Ishikawa (cell line): ENCODE measurements at regions not wholly inside any gene's neighbourhood (a gene's known extent, or its start where the extent isn't known, plus 50 kb on each side); places are given as distances from the start of the nearest gene placed in this dataset.

Experiments used
- CEBPB ChIP-seq: IDR thresholded peaks from 2 replicates; pipeline ENCODE4 v1.6.1; 2012
- CREB1 ChIP-seq: IDR thresholded peaks from 2 replicates; pipeline ENCODE4 v1.6.1; 2012; ENCODE audit warnings: low read depth
- EGR1 ChIP-seq: IDR thresholded peaks from 2 replicates; pipeline ENCODE4 v1.6.1; 2012
- EP300 ChIP-seq: IDR thresholded peaks from 2 replicates; pipeline ENCODE4 v1.6.1; 2012; ENCODE audit warnings: borderline replicate concordance
- FOXM1 ChIP-seq: IDR thresholded peaks from 2 replicates; pipeline ENCODE4 v1.6.1; 2012; ENCODE audit warnings: low read depth, borderline replicate concordance
- MAX ChIP-seq: IDR thresholded peaks from 2 replicates; pipeline ENCODE4 v1.6.1; 2012
- NFIC ChIP-seq: IDR thresholded peaks from 2 replicates; pipeline ENCODE4 v1.6.1; 2012
- RAD21 ChIP-seq: IDR thresholded peaks from 2 replicates; pipeline ENCODE4 v1.6.1; 2012; ENCODE audit warnings: low read depth
- REST ChIP-seq: IDR thresholded peaks from 2 replicates; pipeline ENCODE4 v1.6.1; 2012; ENCODE audit warnings: low read depth, mild to moderate bottlenecking
- TAF1 ChIP-seq: IDR thresholded peaks from 2 replicates; pipeline ENCODE4 v1.6.1; 2012; ENCODE audit warnings: low read depth, mild to moderate bottlenecking
- TCF12 ChIP-seq: IDR thresholded peaks from 2 replicates; pipeline ENCODE4 v1.6.1; 2012; ENCODE audit warnings: low read depth
- TEAD4 ChIP-seq: IDR thresholded peaks from 2 replicates; pipeline ENCODE4 v1.6.1; 2012
- USF1 ChIP-seq: IDR thresholded peaks from 2 replicates; pipeline ENCODE4 v1.6.1; 2012
- YY1 ChIP-seq: IDR thresholded peaks from 2 replicates; pipeline ENCODE4 v1.6.1; 2012; ENCODE audit warnings: low read depth
- ZBTB7A ChIP-seq: IDR thresholded peaks from 2 replicates; pipeline ENCODE4 v1.6.1; 2012; ENCODE audit warnings: low read depth

- no peak for TF ChIP-seq RAD21
- TF ChIP-seq FOXM1, result no peak
- no peak for TF ChIP-seq TCF12
- no peak for TF ChIP-seq CEBPB
- TF ChIP-seq CREB1, result no peak
- no peak for TF ChIP-seq YY1
- no peak for TF ChIP-seq REST
- no peak for TF ChIP-seq EP300
- no peak for TF ChIP-seq TAF1
- TF ChIP-seq EGR1, result no peak
- TF ChIP-seq NFIC, result no peak
- no peak for TF ChIP-seq ZBTB7A
Observed at GRCh38 chr4:38230121-38230801, 270.1 kb downstream of the PTTG2 start.

GRCh38 chr4:38230821-38231563, 270.8 kb downstream of the PTTG2 start:
- TF ChIP-seq USF1 (no peak), REST (no peak), EGR1 (no peak)

- no peak for TF ChIP-seq FOXM1
- TF ChIP-seq NFIC, result no peak
- TF ChIP-seq USF1, result no peak
- TF ChIP-seq CEBPB, result no peak
- no peak for TF ChIP-seq ZBTB7A
- TF ChIP-seq TEAD4, result no peak
- TF ChIP-seq RAD21, result no peak
- TF ChIP-seq REST, result no peak
- no peak for TF ChIP-seq YY1
- TF ChIP-seq CREB1, result no peak
- TF ChIP-seq EP300, result no peak
- TF ChIP-seq MAX, result no peak
- no peak for TF ChIP-seq TCF12
Observed at GRCh38 chr4:38231626-38232025, 271.4 kb downstream of the PTTG2 start.

GRCh38 chr4:38232741-38233140, 272.5 kb downstream of the PTTG2 start:
- TF ChIP-seq MAX, result no peak
- TF ChIP-seq TEAD4, result no peak
- no peak for TF ChIP-seq RAD21
- no peak for TF ChIP-seq TCF12
- TF ChIP-seq FOXM1, result no peak
